ENCODE measurements at regions not wholly inside any gene's neighbourhood (a gene's known extent, or its start where the extent isn't known, plus 50 kb on each side); places are given as distances from the start of the nearest gene placed in this dataset.

- no peak for DNase-seq
These were observed 56.3 kb upstream of the ECE1 start for GRCh38 chr1:21346365-21347071.

GRCh38 chr1:21344750-21345443 lies 54.6 kb upstream of the ECE1 start:
- peak; percentile 23 for DNase-seq

DNA sequence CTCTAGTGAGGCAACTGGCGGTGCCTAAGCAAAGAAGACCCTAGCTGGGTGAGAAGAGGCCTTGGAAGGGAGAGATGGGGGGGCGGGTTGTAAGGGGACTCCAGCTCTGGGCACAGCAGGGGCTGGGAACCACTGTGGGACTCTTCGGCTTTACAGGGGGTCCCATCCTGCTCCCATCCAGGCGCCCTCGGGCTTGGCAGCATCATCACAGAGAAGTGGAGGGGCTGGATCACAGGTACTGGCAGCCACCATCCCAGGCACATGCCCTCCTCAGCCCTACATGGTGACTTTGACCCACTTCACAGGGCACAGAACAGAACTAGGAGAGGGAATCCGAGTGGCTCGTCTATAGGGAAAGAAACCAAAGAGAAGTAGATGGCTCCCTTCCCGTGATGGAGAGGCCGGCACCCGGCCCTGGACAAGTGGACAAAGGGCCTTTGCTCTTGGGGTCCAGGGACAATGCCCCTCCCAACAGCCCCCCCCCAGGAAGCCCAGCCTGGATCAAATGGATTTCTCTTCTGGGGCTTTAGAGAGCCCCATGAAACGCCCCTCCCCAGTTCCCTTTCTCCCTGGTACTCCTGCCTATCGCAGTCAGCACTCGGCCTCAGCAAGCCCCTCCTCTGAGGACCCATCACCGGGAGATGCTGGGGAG lies 54.0 kb upstream of the ECE1 start:
- no peak for DNase-seq

- DNase-seq = no peak
These were observed 52.9 kb upstream of the ECE1 start for GRCh38 chr1:21342961-21343838.

- no peak for DNase-seq
These were observed 51.3 kb upstream of the ECE1 start for GRCh38 chr1:21341517-21342078.

DNA sequence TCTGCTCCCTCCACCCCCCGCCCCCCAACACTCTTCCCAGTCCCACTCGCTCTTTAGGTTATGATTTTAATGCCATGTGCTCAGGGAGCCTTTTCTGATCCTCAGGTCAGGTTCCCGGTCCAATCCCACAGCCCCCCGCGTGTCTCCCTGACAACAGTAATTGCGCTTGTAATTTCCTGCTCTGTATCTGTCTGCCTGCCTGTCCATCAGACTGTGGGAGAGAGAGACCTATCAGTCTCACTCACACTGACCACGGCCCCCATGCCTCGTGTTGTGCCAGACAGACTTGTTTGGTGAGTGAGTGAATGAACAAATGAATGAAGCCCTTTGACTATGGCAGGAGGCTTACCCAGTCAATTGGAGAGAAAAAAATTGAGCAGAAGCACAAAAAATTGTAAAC lies 50.8 kb upstream of the ECE1 start:
- DNase-seq = no peak

- no peak for DNase-seq
These were observed 50.1 kb upstream of the ECE1 start for GRCh38 chr1:21340230-21340945.

Measured in stimulated activated CD4-positive, alpha-beta T cell treated with anti-CD3 and anti-CD28 coated beads, Interleukin-4, amount 100 ng/mL, for 1 hour (primary cell).